BJ (cell line): ENCODE measurements at regions not wholly inside any gene's neighbourhood (a gene's known extent, or its start where the extent isn't known, plus 50 kb on each side); places are given as distances from the start of the nearest gene placed in this dataset.

Experiments used
- CTCF ChIA-PET: fragments of 350-600 bp; formaldehyde crosslinking; extraction: SDS; loops from one replicate; lab custom pipeline; 2021; ENCODE audit warnings: antibody characterized with exemption, inconsistent platforms; lab: Yijun Ruan, JAX
- POLR2A ChIA-PET: fragments of 300-600 bp; sonication (Branson Sonifier 250); formaldehyde crosslinking; extraction: SDS; loops from one replicate; lab custom pipeline; 2021; ENCODE audit warnings: antibody characterized with exemption; lab: Charles Lee
- DNase-seq: peaks from one replicate; pipeline ENCODE4 v3.0.0-alpha.2; 2011; ENCODE audit warnings: low read depth
- H3K27me3 ChIP-seq: 2 replicates; pipeline ENCODE4 v1.6.0; 2011; ENCODE audit warnings: low read length; ENCODE audit not compliant: control insufficient read depth, insufficient read depth
- H3K36me3 ChIP-seq: 2 replicates; pipeline ENCODE4 v1.5.1; 2011; ENCODE audit warnings: low read length; ENCODE audit not compliant: control insufficient read depth, insufficient read depth
- H3K4me3 ChIP-seq: 2 replicates; pipeline ENCODE4 v1.5.1; 2011; ENCODE audit warnings: low read depth, mild to moderate bottlenecking, control low read depth, low read length
- TF ChIP-seq, protein P1 (sequence below): IDR thresholded peaks from 2 replicates; pipeline ENCODE4 v1.5.1; 2011; ENCODE audit warnings: low read depth, mild to moderate bottlenecking, control low read depth, inconsistent platforms, low read length, moderate library complexity; ENCODE audit not compliant: insufficient read depth

DNA sequence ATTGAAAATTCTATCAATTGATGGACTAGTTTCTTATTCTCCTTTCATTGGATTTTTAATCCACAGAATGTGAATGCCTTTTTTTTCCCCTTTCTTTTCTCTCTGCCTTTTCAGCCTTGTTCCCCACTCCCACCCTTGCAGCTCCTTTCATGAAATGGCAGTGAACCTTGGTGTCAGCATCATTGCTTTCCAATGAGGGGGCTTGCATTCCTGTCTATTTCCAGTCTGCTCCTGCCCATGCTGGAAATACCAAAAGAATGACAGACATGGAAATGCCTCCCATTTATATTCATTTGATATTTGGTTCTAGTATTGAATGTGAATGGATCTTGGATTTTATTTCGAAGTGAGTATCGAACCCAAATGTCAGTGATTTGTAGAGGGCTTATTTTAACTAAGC lies 162.7 kb upstream of the SGCD start:
- H3K27me3 ChIP-seq, result no peaks in the 10 kb centered on the region
- CTCF ChIA-PET, result no interaction called here
- no peak for DNase-seq
- POLR2A ChIA-PET, result no interaction called here
- TF ChIP-seq, protein P1, sequence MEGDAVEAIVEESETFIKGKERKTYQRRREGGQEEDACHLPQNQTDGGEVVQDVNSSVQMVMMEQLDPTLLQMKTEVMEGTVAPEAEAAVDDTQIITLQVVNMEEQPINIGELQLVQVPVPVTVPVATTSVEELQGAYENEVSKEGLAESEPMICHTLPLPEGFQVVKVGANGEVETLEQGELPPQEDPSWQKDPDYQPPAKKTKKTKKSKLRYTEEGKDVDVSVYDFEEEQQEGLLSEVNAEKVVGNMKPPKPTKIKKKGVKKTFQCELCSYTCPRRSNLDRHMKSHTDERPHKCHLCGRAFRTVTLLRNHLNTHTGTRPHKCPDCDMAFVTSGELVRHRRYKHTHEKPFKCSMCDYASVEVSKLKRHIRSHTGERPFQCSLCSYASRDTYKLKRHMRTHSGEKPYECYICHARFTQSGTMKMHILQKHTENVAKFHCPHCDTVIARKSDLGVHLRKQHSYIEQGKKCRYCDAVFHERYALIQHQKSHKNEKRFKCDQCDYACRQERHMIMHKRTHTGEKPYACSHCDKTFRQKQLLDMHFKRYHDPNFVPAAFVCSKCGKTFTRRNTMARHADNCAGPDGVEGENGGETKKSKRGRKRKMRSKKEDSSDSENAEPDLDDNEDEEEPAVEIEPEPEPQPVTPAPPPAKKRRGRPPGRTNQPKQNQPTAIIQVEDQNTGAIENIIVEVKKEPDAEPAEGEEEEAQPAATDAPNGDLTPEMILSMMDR, result no peak
- no peaks in the 10 kb centered on the region for H3K36me3 ChIP-seq
- no peak overlapping the region for H3K4me3 ChIP-seq

DNA sequence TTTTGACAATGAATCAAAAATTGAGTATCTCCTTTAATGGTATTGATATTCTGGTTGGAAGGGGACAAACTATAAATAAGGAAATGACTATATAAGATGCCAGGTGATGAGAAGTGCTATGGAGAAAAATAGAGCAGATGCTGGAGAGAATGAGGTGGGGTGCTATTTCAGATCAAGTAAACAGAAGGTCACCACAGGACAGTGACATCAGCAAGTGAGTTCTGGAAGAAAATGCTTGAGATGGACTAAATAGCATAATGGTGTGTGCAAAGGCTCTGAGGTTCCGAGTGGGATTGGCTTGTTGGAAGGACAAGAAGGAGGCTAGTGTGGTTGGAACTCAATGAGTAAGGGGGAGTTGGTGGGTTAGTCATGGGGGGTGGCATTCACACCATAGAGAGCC lies 157.5 kb upstream of the SGCD start:
- TF ChIP-seq, protein P1, result no peak
- DNase-seq, result no peak
- Histone ChIP-seq H3K4me3 (no peak overlapping the region), H3K27me3 (no peaks in the 10 kb centered on the region), H3K36me3 (no peaks in the 10 kb centered on the region)
- CTCF ChIA-PET, result no interaction called here
- POLR2A ChIA-PET, result no interaction called here

DNA sequence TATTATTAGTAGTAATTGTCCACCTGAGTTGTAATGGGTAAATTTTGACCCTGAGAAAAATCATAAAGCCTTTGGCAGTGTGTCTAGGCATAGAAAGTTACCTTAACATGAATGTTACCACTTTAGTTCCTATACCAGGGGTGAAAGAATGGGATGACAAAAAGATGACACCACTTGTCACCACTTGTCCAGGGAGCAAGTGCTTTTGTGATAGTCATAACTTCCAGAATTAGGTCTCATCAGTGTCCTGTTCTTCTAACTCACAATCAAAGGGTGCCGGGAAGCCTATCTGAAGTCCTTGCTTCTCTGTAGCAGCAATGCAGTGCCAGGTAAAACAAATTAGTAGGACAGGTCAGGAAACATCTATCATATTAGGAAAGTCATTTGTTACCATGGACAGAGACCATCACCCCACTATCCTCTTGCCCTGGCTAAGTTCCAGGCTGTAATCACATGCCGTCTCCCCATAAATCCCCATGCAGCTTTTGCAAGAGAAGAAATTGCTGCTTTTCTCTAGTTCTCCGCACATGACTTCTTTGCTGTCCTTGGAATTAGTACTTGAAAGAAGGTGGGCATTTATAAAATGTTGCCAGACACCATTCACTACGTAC lies 156.5 kb upstream of the SGCD start:
- ChIA-PET CTCF (no interaction called here), POLR2A (no interaction called here)
- H3K27me3 ChIP-seq, result no peaks in the 10 kb centered on the region
- H3K4me3 ChIP-seq, result no peak overlapping the region
- no peaks in the 10 kb centered on the region for H3K36me3 ChIP-seq
- no peak for DNase-seq
- TF ChIP-seq, protein P1, result no peak

DNA sequence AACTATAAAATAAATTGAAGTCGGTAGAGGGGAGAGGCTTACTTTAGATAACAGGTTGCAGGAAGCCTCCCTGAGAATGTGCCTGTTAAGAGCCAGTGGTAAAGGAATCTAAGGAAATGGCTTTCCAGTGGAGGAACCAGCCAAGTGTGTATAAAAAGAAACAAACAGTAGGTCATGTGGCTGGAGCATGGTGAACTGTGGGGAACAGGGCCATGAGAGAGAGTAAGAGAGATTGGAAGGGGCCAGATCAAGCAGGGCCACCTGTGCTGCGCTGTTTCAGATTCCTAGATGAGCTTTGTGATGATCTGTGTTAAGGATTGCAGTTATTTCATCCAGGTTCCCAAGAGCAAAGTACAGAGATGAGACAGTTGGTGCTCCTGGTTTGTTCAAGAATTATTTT lies 152.7 kb upstream of the SGCD start:
- ChIA-PET POLR2A (no interaction called here), CTCF (no interaction called here)
- DNase-seq, result no peak
- H3K27me3 ChIP-seq, result no peaks in the 10 kb centered on the region
- no peak overlapping the region for H3K4me3 ChIP-seq
- TF ChIP-seq, protein P1, result no peak
- no peaks in the 10 kb centered on the region for H3K36me3 ChIP-seq

DNA sequence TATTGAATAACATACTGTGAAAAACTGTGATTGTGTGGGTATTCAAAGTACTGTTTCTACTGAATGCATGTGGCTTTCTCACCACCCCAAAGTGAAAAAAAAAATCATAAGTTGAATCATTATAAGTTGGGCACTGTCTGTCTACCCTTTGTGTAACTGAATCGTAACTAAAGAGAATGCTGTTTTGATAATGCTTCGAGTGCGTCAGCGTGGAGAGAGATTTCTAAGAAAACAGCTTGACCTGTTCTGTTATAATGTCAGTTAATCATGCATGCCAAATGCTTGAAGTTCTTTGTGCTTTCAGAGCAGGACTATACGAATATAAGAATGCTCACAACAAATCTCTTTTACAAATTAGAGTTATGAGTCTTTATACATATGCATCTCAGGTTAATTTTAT lies 148.8 kb upstream of the SGCD start:
- no peaks in the 10 kb centered on the region for H3K36me3 ChIP-seq
- DNase-seq, result no peak
- ChIA-PET CTCF (interaction anchor here (0.7 kb wide), 1 partner anchor 79 kb away, joined by 6 read pairs; no protein-coding TSS in a partner anchor), POLR2A (no interaction called here)
- no peak overlapping the region for H3K4me3 ChIP-seq
- no peaks in the 10 kb centered on the region for H3K27me3 ChIP-seq
- TF ChIP-seq, protein P1, result no peak
